Activated CD4-positive, alpha-beta T cell treated with anti-CD3 and anti-CD28 coated beads for 36 hours (primary cell): ENCODE measurements at regions not wholly inside any gene's neighbourhood (a gene's known extent, or its start where the extent isn't known, plus 50 kb on each side); places are given as distances from the start of the nearest gene placed in this dataset.

Experiments
- ATAC-seq: fragments of 200-7000 bp; cut with Tn5 transposase; one replicate; pipeline ENCODE4 v1.10.0; 2021; ENCODE audit warnings: mild to moderate bottlenecking, moderate library complexity
- CTCF ChIA-PET: fragments of 350-600 bp; sonication (Branson Sonifier 250); formaldehyde crosslinking; loops from one replicate; lab custom pipeline; 2021; ENCODE audit warnings: antibody characterized with exemption; lab: Charles Lee
- POLR2A ChIA-PET: fragments of 350-600 bp; sonication (Branson Sonifier 250); formaldehyde crosslinking; loops from one replicate; lab custom pipeline; 2021; ENCODE audit warnings: antibody characterized with exemption, inconsistent platforms; lab: Charles Lee
- DNase-seq: peaks from one replicate; pipeline ENCODE4 v3.0.0-alpha.2; 2020
- H3K27ac Mint-ChIP-seq: one replicate; pipeline ENCODE4 v1.8.0; 2021; ENCODE audit warnings: mixed read lengths
- H3K27me3 Mint-ChIP-seq: one replicate; pipeline ENCODE4 v1.8.0; 2021; ENCODE audit warnings: mixed read lengths
- H3K36me3 Mint-ChIP-seq: one replicate; pipeline ENCODE4 v1.8.0; 2021; ENCODE audit warnings: low read depth, mixed read lengths
- H3K4me1 Mint-ChIP-seq: one replicate; pipeline ENCODE4 v1.8.0; 2021; ENCODE audit warnings: mixed read lengths
- H3K4me3 Mint-ChIP-seq: one replicate; pipeline ENCODE4 v1.8.0; 2021; ENCODE audit warnings: mild to moderate bottlenecking, moderate library complexity, mixed read lengths
- H3K9me3 Mint-ChIP-seq: one replicate; pipeline ENCODE4 v1.8.0; 2021; ENCODE audit warnings: low read depth, mixed read lengths
- intact Hi-C, 2 experiments: fragments of 100-400 bp; cut with DNase I in 1 of 2; cut with micrococcal nuclease in 1 of 2; formaldehyde crosslinking; loops; one replicate each; pipeline versions ENCODE4 v1.14.2 to v1.15.1; 2022 to 2024; cut with DNase I, micrococcal nuclease

DNA sequence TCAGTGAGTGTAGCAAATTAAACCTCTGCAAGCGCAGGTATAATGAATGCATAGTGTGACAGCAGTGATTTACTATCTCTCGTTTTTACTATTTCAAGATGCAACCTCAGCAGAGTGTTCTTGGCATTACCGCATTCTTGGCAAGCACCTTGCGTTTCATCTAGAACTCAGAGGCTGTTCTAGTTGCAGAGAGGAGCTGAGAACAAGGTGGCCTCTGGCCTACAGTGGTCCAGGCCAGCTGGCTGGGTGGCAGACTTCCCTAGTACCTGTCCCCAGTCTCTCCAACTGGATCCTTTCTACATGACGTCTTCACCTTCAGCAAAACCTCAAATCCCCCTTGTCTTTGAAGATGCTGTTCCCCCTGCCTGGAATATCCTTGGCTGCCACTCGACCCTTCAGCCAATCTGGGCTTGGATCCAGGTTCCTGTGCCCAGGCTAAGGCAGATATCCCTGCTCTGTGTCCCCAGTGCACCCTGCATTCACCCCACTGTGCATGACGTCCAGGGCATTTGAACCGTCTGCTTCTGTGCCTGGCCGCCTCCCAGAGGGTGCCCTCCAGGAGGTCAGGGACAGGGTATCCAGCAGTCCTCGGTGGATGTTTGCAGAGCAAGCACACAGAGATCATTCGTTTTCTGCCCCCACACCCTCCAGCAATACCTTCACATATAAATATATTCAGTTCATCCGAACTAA, 120.4 kb upstream of the CPEB4 start:
- POLR2A ChIA-PET, result no interaction called here
- ATAC-seq, result no peak
- CTCF ChIA-PET, result no interaction called here

DNA sequence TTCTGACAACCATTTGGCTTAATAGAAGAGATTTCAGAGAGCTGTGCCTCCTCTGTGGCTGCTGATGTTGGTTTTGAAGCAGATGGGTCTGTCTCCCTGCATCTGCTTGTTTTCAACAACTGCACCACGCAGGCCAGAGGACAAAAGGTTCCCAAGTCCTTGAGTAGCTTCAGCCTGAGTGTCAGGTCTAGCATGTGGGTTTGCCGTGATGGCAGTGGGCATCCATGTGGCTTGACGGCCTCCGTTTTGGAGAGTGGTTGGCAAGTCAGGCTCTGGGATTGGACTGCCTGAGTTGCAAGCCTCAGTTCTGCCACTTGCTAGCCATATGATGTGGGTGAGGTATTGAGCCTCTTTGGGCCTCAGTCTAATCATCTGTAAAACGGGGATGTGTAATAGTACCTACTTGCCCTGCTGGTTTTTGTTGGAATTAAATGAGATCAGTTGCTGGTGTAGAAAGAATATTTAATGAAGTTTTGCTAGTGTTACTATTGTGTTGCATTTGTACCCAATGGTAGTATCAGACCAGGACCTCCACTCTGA, 119.8 kb upstream of the CPEB4 start:
- H3K36me3 Mint-ChIP-seq, result no peaks in the 10 kb centered on the region
- H3K27ac Mint-ChIP-seq, result no peak overlapping the region
- H3K4me1 Mint-ChIP-seq, result no peaks in the 10 kb centered on the region
- no peak overlapping the region for H3K4me3 Mint-ChIP-seq
- intact Hi-C loops, result loop anchor here in 1 of 2 experiments (10.0 kb wide), 1 partner anchor 206 kb away; no protein-coding TSS in a partner anchor
- CTCF ChIA-PET, result no interaction called here
- POLR2A ChIA-PET, result no interaction called here
- ATAC-seq, result no peak
- no peaks in the 10 kb centered on the region for H3K9me3 Mint-ChIP-seq
- DNase-seq, result no peak
- no peaks in the 10 kb centered on the region for H3K27me3 Mint-ChIP-seq

More for the DNA sequence above, 120.4 kb upstream of the CPEB4 start:
- H3K36me3 Mint-ChIP-seq, result no peaks in the 10 kb centered on the region
- H3K4me3 Mint-ChIP-seq, result no peak overlapping the region
- H3K9me3 Mint-ChIP-seq, result no peaks in the 10 kb centered on the region
- no peak for DNase-seq
- intact Hi-C loops, result loop anchor here in 1 of 2 experiments (10.0 kb wide), 1 partner anchor 207 kb away; no protein-coding TSS in a partner anchor
- no peaks in the 10 kb centered on the region for H3K27me3 Mint-ChIP-seq
- no peaks in the 10 kb centered on the region for H3K4me1 Mint-ChIP-seq
- H3K27ac Mint-ChIP-seq, result no peak overlapping the region

DNA sequence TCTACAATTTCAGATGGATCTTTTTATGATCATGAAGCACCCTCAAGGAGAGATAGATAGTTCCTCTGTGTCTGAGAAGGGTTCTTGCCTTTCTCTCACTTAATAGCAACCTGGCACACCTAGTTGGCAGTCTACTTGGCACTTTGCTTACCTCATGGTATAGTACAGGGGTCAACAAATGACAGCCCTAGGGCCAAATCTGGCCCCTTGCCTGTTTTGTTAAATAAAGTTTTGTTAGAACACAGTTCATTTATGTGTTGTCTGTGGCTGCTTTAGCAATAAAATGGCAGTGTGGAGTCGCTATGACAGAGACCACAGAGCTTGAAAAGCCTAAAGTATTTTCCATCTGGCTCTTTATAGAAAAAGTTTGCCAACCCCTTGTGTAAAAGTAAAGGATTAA, 119.3 kb upstream of the CPEB4 start:
- ChIA-PET CTCF (no interaction called here), POLR2A (no interaction called here)
- Mint-ChIP-seq H3K36me3 (no peaks in the 10 kb centered on the region), H3K4me1 (no peaks in the 10 kb centered on the region), H3K27me3 (no peaks in the 10 kb centered on the region), H3K4me3 (no peak overlapping the region), H3K9me3 (no peaks in the 10 kb centered on the region), H3K27ac (no peak overlapping the region)
- ATAC-seq (no peak), DNase-seq (no peak)
- intact Hi-C loops, result loop anchor here in 1 of 2 experiments (10.0 kb wide), 1 partner anchor 206 kb away; no protein-coding TSS in a partner anchor

DNA sequence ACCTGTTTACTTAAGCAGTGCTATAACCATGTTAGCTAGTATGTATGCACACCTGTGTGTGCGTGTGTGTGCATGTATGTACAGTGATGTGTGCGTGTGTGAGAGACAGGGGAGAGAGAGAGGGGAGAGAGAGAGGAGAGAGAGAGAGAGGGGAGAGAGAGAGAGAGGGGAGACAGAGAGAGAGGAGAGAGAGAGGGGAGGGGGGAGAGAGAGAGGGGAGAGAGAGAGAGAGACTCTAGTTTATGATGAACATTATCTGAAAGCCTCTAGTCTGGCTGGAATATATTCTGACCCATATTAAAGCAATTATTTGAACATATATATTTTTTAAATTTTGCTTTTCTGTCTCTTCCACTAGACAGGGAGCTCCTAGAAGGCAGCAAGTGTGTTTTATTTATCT, 117.5 kb upstream of the CPEB4 start:
- H3K4me3 Mint-ChIP-seq, result no peak overlapping the region
- DNase-seq (no peak), ATAC-seq (no peak)
- no peak overlapping the region for H3K27ac Mint-ChIP-seq
- ChIA-PET POLR2A (no interaction called here), CTCF (no interaction called here)
- no peaks in the 10 kb centered on the region for H3K36me3 Mint-ChIP-seq
- H3K27me3 Mint-ChIP-seq, result no peaks in the 10 kb centered on the region
- intact Hi-C loops, result no loop called here
- H3K9me3 Mint-ChIP-seq, result no peaks in the 10 kb centered on the region
- no peaks in the 10 kb centered on the region for H3K4me1 Mint-ChIP-seq

DNA sequence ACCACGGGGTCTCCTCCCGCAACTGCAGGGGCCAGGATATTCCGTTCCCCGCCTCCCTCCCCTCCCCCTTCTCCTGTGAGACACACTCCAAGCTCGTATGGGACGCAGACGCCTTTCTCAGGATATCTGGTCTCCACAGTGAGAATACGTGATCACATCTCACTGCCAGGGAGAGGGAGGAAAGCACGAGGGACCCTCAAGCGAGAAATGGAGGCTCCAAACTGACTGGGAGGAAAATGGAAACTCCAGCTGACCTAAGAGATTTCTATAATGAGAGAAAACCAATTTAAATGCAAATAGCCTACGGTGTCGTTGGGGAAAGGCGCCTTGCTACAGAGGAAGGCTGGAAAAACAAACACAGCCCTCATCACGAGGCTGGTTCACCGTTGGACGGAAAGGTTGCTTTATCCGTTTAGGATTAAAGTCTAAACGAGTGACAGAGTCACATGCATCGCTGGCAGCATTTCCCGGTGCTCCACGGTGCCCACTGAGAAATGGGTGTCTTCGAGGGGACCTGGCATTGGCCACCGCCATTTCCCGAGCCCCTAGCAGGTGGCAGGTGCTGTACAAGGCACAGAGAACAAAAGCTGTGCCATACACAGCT, 116.9 kb upstream of the CPEB4 start:
- Mint-ChIP-seq H3K9me3 (no peaks in the 10 kb centered on the region), H3K4me1 (no peaks in the 10 kb centered on the region), H3K27ac (no peak overlapping the region), H3K4me3 (no peak overlapping the region), H3K27me3 (no peaks in the 10 kb centered on the region), H3K36me3 (no peaks in the 10 kb centered on the region)
- CTCF ChIA-PET, result interaction anchor here (0.6 kb wide), 1 partner anchor 11 kb away, joined by 3 read pairs; no protein-coding TSS in a partner anchor
- intact Hi-C loops, result no loop called here
- no peak for ATAC-seq
- POLR2A ChIA-PET, result no interaction called here
- DNase-seq, result no peak

DNA sequence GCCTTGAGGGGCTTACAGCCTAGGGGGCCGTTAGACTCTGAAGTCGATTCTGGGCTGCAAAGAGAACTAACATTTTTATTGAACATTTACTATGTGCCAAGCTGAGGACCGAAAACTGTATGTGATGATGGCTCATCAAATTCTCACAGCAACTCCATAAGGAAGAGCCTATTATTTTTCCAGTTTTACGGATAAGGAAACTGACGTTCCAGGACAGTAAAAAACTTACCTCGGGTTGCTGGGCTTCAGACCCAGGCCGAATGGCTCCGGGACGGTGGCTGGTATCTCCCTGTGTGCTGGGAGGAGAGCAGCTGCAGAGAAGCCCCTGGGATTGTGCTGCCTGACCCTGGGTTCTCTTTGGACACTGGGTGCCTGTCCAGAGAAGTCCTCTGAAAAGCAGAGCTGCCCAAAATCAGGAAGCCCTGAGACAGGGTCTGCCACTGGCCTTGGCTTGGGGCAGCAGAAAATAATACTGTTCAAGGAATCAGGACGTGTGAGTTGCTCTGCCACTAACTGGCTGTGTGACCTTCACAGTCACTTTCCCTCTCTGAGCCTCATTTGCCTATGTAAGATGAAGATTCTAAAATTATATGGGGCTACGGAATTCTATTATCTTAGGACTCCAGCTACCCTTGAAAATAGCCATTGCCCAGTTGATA, 116.3 kb upstream of the CPEB4 start:
- Mint-ChIP-seq H3K9me3 (no peaks in the 10 kb centered on the region), H3K4me3 (no peak overlapping the region), H3K36me3 (no peaks in the 10 kb centered on the region), H3K27me3 (no peaks in the 10 kb centered on the region), H3K27ac (no peak overlapping the region), H3K4me1 (no peaks in the 10 kb centered on the region)
- intact Hi-C loops, result no loop called here
- ATAC-seq (no peak), DNase-seq (no peak)
- ChIA-PET POLR2A (no interaction called here), CTCF (interaction anchor here (0.6 to 0.8 kb wide), 2 partner anchors 11 to 18 kb away, joined by 3 read pairs; no protein-coding TSS in a partner anchor)

DNA sequence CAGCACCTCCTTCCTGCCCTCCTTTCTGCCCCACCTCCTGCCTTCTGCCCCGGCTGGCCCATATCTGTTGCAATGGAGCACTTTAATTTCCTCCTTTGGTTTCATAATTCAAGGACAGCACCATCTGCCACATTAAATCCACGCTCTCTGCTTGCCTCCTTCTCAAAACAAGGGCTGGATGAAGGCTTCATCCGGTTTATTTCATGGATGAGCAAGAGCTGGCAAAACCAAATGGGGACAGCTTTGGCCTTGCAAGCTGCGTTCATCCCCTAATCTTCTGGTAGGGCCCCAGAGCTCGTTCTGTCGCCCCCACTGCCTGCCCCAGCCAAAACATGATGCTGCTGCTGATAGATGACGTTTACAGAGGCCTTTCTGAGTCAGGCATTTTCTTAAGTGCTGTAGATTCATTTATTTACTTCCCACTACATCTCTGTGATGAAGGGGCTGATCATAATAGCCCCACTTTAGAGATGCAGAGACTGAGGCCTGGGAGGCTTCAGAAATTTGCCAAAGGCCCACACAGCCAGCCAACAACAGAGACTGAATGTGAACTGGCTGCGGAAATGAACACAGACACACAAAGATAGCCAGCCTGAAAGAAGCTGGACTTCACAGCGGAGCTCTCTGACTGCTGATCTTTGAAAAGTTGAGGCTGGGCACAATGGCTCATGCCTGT, 115.6 kb upstream of the CPEB4 start:
- Mint-ChIP-seq H3K4me3 (no peak overlapping the region), H3K27ac (no peak overlapping the region), H3K36me3 (no peaks in the 10 kb centered on the region), H3K4me1 (no peaks in the 10 kb centered on the region), H3K27me3 (no peaks in the 10 kb centered on the region), H3K9me3 (no peaks in the 10 kb centered on the region)
- intact Hi-C loops, result no loop called here
- ATAC-seq (no peak), DNase-seq (no peak)
- CTCF ChIA-PET, result interaction anchor here (0.8 kb wide), 1 partner anchor 18 kb away, joined by 3 read pairs; no protein-coding TSS in a partner anchor
- POLR2A ChIA-PET, result no interaction called here

DNA sequence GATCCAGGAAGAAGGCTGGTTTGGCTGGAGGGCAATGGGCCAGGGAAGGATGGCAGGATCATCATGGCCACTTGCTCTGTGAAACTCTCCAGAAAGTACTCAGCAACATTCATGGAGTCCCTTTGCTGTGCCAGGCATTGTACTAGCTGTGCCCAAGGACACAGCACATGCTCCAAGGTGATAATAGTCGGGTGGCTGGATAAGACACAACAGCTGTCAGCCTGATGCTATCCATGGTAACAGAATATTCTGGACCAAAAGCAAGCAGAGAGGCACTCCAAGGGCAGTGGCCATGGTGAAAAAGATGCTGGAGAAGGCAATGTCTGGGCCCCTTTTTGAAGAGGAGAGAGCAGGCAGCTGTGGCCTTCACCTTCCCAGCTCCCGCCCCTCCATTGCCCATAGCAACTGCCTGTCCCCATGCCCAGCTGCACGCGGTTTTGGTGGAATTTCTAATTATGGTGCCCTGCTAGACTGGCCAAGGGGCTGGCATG, 113.8 kb upstream of the CPEB4 start:
- no peak for DNase-seq
- no peak overlapping the region for H3K4me3 Mint-ChIP-seq
- H3K27me3 Mint-ChIP-seq, result no peaks in the 10 kb centered on the region
- intact Hi-C loops, result no loop called here
- H3K27ac Mint-ChIP-seq, result no peak overlapping the region
- ChIA-PET CTCF (interaction anchor here (0.7 kb wide), 1 partner anchor 670 kb away, joined by 3 read pairs; no protein-coding TSS in a partner anchor), POLR2A (no interaction called here)
- H3K9me3 Mint-ChIP-seq, result no peaks in the 10 kb centered on the region
- no peak for ATAC-seq
- peaks cover 7% of the 10 kb centered on the region for H3K4me1 Mint-ChIP-seq
- no peaks in the 10 kb centered on the region for H3K36me3 Mint-ChIP-seq

DNA sequence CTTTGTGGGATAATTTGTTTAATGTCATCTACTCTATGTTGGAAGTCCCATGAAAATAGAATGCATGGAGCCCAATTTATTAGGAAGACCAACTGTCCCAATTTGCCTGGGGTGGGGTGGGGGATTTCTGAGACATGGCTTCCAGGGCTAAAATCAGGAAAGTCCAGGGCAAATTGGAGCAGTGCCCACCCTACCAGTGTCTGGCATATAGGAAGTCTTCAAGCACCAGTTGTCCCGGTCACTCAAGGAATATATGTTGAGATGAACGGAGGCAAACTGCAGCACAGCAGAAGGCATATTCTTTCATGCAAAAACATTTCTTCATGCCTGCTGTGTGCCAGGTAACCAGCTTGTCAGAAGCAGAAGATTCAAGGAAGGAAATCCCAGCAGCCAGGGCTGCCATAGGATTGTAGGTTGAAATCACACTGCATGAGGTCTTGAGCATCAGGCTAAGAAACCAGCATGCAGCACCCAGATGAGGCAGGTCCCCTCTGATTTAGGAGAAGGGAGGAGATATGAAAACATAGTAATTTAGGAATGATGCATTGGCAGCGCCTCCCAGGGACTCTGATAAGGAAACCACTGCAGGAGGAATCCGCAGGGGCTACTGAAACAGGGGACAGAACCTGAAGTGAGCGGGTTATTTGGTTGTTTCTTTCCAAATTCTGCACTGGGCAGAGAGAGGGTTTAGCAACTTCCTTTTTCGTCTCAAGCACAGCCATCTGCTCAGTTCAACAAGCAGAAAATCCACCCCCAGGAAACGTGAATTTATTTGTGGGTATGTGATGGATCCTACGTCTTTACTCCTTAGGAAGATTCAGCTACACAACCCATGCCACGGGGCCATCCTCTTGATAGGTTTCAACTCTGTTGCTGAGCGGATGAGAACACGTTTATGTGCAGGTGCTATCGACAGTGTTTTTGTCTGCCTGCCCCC, 112.6 kb upstream of the CPEB4 start:
- Mint-ChIP-seq H3K36me3 (no peaks in the 10 kb centered on the region), H3K4me3 (no peak overlapping the region), H3K27me3 (no peaks in the 10 kb centered on the region), H3K27ac (no peak overlapping the region), H3K4me1 (peaks cover 7% of the 10 kb centered on the region), H3K9me3 (no peaks in the 10 kb centered on the region)
- CTCF ChIA-PET, result interaction anchor here (0.6 kb wide), 2 partner anchors 205 to 1451 kb away, joined by 3 to 4 read pairs; no protein-coding TSS in a partner anchor
- ATAC-seq (no peak), DNase-seq (no peak)
- POLR2A ChIA-PET, result no interaction called here
- intact Hi-C loops, result no loop called here

DNA sequence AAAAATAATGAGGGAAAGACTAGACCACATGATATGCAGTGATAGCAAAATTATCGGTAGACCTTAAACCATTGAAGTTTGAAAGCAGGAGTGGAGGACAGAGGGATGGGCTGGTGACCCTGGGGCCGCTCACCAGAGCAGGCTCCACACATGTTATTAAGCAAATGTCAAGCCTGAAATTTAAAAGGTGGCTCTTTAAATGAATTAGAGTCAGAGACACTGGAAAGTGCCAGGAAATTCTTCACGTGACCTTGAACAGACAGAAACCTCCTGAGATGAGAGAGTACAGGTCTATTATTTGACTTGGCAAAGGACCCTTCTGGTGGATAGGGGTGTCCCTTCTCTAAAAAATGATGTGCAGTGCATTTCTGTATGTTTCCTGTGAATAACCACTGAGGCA, 111.0 kb upstream of the CPEB4 start:
- CTCF ChIA-PET, result no interaction called here
- no peaks in the 10 kb centered on the region for H3K9me3 Mint-ChIP-seq
- no peak for ATAC-seq

More for the DNA sequence above, 111.0 kb upstream of the CPEB4 start:
- Mint-ChIP-seq H3K36me3 (no peaks in the 10 kb centered on the region), H3K4me1 (peaks cover 15% of the 10 kb centered on the region), H3K4me3 (no peak overlapping the region), H3K27me3 (no peaks in the 10 kb centered on the region), H3K27ac (no peak overlapping the region)
- intact Hi-C loops, result no loop called here
- no peak for DNase-seq
- POLR2A ChIA-PET, result no interaction called here
